GM12872 (cell line): ENCODE measurements at regions not wholly inside any gene's neighbourhood (a gene's known extent, or its start where the extent isn't known, plus 50 kb on each side); places are given as distances from the start of the nearest gene placed in this dataset.
A peak's percentile ranks its signal among the peaks of the same experiment; 100 is the strongest.

Source experiments
- TF ChIP-seq, protein P1 (sequence below): IDR thresholded peaks from 3 replicates; pipeline ENCODE4 v1.5.1; 2011; ENCODE audit warnings: low read depth, mild to moderate bottlenecking, low read length, moderate library complexity; ENCODE audit not compliant: insufficient read depth

DNA sequence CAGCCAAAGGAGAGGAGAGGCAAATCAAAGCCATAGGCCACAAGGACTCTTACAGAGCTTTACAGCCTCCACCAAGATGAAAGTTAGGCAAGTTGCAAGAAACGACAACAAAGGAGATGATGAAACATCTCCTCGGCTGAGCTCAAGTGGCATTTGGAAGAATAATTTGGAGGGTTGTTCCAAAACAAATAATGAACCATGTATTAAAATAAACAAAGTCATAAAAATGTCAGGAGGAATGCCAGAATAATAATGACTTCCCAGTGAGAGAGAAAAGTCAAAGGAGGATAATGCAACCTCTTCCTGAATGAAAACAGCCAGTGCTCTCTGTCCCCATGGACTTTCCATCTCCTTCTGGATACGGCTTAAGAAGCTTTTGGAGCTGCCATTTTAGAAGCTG lies 371.4 kb upstream of the ID4 start:
- TF ChIP-seq, protein P1, sequence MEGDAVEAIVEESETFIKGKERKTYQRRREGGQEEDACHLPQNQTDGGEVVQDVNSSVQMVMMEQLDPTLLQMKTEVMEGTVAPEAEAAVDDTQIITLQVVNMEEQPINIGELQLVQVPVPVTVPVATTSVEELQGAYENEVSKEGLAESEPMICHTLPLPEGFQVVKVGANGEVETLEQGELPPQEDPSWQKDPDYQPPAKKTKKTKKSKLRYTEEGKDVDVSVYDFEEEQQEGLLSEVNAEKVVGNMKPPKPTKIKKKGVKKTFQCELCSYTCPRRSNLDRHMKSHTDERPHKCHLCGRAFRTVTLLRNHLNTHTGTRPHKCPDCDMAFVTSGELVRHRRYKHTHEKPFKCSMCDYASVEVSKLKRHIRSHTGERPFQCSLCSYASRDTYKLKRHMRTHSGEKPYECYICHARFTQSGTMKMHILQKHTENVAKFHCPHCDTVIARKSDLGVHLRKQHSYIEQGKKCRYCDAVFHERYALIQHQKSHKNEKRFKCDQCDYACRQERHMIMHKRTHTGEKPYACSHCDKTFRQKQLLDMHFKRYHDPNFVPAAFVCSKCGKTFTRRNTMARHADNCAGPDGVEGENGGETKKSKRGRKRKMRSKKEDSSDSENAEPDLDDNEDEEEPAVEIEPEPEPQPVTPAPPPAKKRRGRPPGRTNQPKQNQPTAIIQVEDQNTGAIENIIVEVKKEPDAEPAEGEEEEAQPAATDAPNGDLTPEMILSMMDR = no peak

DNA sequence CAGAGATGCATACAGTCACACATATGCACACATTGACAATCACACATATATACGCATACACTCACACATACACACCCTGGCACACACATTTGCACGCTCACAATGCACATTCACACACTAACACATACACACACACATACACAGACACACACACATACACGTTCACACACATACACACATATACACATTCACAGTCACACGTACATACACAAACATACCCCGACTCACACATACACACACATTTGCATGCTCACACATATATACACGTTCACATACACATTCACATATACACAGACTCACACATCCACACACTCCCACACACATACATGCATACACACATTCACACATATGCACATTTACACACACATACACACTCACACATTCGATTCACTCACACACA lies 366.8 kb upstream of the ID4 start:
- TF ChIP-seq, protein P1 = no peak

DNA sequence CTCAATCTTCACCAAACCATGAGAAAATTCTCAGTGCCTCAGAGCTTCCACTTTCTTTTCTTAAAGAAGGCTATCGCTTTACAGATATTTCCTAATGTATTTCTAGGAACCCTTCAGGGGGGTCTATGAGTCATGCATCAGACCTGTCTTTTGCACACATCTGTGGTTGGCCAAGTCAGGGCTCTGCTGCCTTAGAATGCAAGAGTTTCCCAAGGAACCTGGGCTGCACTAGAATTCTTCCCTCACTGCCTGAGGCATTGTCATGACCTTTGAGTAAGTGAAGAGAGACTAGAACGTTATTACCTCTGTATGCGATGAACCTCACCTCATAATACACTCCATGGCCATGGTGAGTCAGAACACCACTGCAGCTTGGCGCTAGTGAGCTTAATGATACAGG lies 365.0 kb upstream of the ID4 start:
- TF ChIP-seq, protein P1 = no peak

DNA sequence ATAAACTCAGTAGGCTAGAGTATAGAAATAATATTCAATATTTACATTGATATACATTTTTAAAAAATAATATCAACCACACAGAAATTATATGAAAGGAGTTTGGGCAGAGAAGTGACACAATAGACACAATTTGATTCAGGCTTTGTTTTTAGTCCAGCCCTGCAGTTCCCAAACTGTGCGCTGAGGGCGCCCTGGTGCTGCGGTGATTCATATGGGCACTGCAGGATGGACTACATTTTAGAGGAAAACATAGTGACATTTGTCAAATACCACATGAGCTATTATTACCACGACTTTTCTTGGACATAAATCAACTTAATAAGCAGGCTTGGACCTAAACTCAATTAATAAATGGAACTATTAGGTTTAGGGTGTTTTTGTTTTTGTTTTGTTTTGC lies 364.3 kb upstream of the ID4 start:
- TF ChIP-seq, protein P1 = peak; percentile 29; the same call in 2 of the 3 replicates

DNA sequence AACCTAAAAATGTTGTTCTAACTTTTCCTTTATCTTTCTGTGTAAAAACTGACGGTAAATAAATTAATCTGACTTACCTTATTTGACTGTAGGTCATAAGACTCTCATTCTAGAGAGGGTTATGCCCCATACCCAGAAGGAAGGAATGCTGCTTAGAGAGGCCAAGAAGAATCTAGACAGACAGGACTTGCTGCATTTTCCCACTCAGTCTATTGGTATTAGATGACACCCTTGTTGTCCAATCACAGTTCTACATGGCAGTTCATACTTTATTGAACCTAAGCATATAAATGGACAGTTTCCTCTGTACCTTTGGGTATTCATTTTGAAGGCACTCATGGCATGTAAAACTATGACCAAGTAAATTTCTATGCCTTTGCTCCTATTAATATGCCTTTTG lies 359.6 kb upstream of the ID4 start:
- TF ChIP-seq, protein P1 = no peak

DNA sequence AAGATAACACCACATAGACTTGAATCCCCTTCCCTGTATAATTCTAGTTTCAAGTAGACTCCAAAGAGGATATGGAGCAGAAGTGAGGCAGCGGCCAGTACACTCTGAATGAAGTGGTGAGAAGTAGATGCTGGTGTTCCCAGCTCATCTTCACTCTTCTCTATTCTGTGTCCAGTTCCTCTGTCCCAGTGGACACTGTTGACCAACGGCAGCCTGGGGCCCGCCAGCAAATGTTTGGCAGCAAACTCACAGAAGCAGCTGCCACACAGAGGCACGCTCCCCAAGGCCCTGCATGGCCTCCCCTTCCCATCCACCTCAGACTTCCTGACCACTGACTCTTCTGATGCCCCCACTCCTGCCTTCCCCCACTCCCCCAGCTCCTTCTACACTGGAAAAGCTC lies 358.9 kb upstream of the ID4 start:
- TF ChIP-seq, protein P1 = no peak

DNA sequence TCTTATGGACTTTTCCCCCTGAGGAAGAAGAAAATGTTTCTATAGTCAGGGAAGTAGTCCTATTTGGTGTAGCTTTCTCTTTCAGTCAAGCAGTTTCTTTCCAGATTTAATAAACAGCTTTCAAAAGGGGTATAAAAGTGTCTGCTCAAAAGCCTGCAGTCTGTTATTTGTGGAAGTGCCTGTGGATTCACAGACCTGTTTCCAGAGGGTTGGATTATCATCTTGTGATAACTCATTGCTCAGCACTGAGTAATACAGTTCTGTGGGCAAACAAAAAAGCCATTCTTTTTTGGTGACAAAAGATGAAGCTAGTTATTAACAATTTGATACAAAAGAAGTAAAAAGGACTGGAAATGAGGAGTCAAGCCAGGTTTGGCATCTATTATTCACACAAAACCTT lies 358.2 kb upstream of the ID4 start:
- TF ChIP-seq, protein P1 = no peak

DNA sequence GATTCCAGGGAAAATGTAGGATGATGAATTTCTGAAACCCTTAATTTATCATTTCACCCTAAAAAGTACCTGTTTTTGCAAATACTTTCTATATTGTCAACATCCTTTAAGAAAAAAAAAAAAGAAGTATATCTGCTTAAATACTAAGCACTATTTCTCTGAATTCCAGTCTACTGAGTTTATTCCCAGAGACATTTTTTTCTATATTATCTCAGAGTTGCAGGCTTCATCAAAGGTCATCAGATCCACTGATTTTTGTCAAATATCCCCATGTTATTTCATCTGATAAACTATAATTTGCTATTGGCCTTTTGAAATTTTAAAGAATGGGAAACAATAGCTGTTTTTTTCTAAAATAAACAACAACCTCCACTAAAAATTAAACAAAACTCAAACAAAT lies 357.6 kb upstream of the ID4 start:
- TF ChIP-seq, protein P1 = no peak
